Right kidney (tissue), 1 donor: ENCODE measurements at regions not wholly inside any gene's neighbourhood (a gene's known extent, or its start where the extent isn't known, plus 50 kb on each side); places are given as distances from the start of the nearest gene placed in this dataset.
"Not testable (repeated sequence)": the region's sequence is repeated elsewhere in the genome, so short reads cannot be mapped to it uniquely, and the experiment has no call there.

Experiments
- DNase-seq: peaks from one replicate; pipeline ENCODE4 v3.0.0-alpha.2; 2016

GRCh38 chr11:104776501-104777170, 121.6 kb downstream of the CASP12 start:
- no peak for DNase-seq

GRCh38 chr11:104774578-104774977, 123.7 kb downstream of the CASP12 start:
- DNase-seq, result no peak

GRCh38 chr11:104772806-104773241, 125.4 kb downstream of the CASP12 start:
- no peak for DNase-seq

- DNase-seq, result no peak
Observed at GRCh38 chr11:104771763-104772162, 126.5 kb downstream of the CASP12 start.

- DNase-seq, result not testable (repeated sequence)
Observed at GRCh38 chr11:104771046-104771445, 127.2 kb downstream of the CASP12 start.

GRCh38 chr11:104765401-104766095, 132.7 kb downstream of the CASP12 start:
- no peak for DNase-seq

GRCh38 chr11:104764710-104765045, 133.6 kb downstream of the CASP12 start:
- no peak for DNase-seq

GRCh38 chr11:104763930-104764709, 134.1 kb downstream of the CASP12 start:
- DNase-seq, result no peak

- DNase-seq, result no peak
Observed at GRCh38 chr11:104761511-104761910, 136.7 kb downstream of the CASP12 start.

- DNase-seq, result no peak
Observed at GRCh38 chr11:104759464-104759863, 138.8 kb downstream of the CASP12 start.

GRCh38 chr11:104738918-104739317, 159.3 kb downstream of the CASP12 start:
- DNase-seq, result no peak

GRCh38 chr11:104738208-104738607, 160.1 kb downstream of the CASP12 start:
- DNase-seq, result no peak

GRCh38 chr11:104736502-104736901, 161.8 kb downstream of the CASP12 start:
- no peak for DNase-seq

GRCh38 chr11:104734998-104735397, 163.3 kb downstream of the CASP12 start:
- DNase-seq, result no peak

GRCh38 chr11:104731890-104732289, 166.4 kb downstream of the CASP12 start:
- no peak for DNase-seq

GRCh38 chr11:104728927-104729326, 169.3 kb downstream of the CASP12 start:
- DNase-seq, result no peak

GRCh38 chr11:104727768-104728167, 170.5 kb downstream of the CASP12 start:
- DNase-seq, result no peak

- DNase-seq, result no peak
Observed at GRCh38 chr11:104727095-104727494, 171.2 kb downstream of the CASP12 start.

- DNase-seq, result no peak
Observed at GRCh38 chr11:104725796-104726408, 172.4 kb downstream of the CASP12 start.

- no peak for DNase-seq
Observed at GRCh38 chr11:104713401-104713800, 184.9 kb downstream of the CASP12 start.

GRCh38 chr11:104705490-104706190, 192.6 kb downstream of the CASP12 start:
- DNase-seq, result no peak

GRCh38 chr11:104704888-104705287, 193.4 kb downstream of the CASP12 start:
- no peak for DNase-seq
